Right atrium auricular region (tissue), 2 donors: ENCODE measurements at regions not wholly inside any gene's neighbourhood (a gene's known extent, or its start where the extent isn't known, plus 50 kb on each side); places are given as distances from the start of the nearest gene placed in this dataset.

Experiments used
- DNase-seq: peaks from one replicate; pipeline ENCODE4 v3.0.0-alpha.2; 2019; ENCODE audit warnings: low spot score
- H3K27ac ChIP-seq, 2 donors: fragments of 200-600 bp; sonication (generic); 1 replicate in 1 of 2; 2 replicates in 1 of 2; pipeline ENCODE4 v1.5.1; 2016 to 2019
- H3K27me3 ChIP-seq, 2 donors: fragments of 200-600 bp; sonication (generic); one replicate each; pipeline versions ENCODE4 v1.5.1 to v1.6.0; 2017 to 2019
- H3K36me3 ChIP-seq: fragments of 200-600 bp; sonication (generic); one replicate; pipeline ENCODE4 v1.5.1; 2016
- H3K4me1 ChIP-seq, 2 donors: fragments of 200-600 bp; sonication (generic); one replicate each; pipeline versions ENCODE4 v1.5.1 to v1.6.0; 2017 to 2019
- H3K4me3 ChIP-seq, 2 donors: fragments of 200-600 bp; sonication (generic); 1 replicate in 1 of 2; 2 replicates in 1 of 2; pipeline ENCODE4 v1.5.1; 2017 to 2019; ENCODE audit warnings: mild to moderate bottlenecking in 1 of 2, moderate library complexity in 1 of 2
- H3K9me3 ChIP-seq, 2 donors: fragments of 200-600 bp; sonication (generic); one replicate each; pipeline ENCODE4 v1.5.1; 2019
- TF ChIP-seq, protein P1 (sequence below), 2 donors: fragments of 200-600 bp; sonication (generic); IDR thresholded peaks; one replicate each; pipeline ENCODE4 v1.5.1; 2019; ENCODE audit warnings: antibody characterized with exemption in 2 of 2

DNA sequence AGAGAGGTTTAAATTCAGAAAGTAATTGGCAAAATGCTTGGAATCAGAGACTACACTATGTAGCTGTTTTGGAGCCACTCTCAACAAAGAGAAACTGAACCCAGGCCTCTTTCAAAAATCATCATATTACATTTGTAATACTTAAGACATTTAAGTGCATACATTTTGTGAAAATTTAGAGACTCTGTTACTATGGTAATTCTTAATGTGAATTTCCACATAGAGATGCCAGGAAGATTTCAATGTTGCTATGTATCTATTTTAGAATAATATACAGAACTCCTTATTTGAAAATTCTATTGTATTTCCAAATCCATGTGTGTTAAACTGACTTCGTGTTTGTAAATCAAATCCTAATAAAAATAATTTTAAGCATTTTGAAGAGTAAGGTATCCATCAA, 1260.9 kb upstream of the C9orf72 start:
- peaks cover 0 to 5% of the 10 kb centered on the region in 2 donors for H3K9me3 ChIP-seq
- TF ChIP-seq, protein P1, sequence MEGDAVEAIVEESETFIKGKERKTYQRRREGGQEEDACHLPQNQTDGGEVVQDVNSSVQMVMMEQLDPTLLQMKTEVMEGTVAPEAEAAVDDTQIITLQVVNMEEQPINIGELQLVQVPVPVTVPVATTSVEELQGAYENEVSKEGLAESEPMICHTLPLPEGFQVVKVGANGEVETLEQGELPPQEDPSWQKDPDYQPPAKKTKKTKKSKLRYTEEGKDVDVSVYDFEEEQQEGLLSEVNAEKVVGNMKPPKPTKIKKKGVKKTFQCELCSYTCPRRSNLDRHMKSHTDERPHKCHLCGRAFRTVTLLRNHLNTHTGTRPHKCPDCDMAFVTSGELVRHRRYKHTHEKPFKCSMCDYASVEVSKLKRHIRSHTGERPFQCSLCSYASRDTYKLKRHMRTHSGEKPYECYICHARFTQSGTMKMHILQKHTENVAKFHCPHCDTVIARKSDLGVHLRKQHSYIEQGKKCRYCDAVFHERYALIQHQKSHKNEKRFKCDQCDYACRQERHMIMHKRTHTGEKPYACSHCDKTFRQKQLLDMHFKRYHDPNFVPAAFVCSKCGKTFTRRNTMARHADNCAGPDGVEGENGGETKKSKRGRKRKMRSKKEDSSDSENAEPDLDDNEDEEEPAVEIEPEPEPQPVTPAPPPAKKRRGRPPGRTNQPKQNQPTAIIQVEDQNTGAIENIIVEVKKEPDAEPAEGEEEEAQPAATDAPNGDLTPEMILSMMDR (IDR thresholded peaks at IDR 0.05), result no peak

DNA sequence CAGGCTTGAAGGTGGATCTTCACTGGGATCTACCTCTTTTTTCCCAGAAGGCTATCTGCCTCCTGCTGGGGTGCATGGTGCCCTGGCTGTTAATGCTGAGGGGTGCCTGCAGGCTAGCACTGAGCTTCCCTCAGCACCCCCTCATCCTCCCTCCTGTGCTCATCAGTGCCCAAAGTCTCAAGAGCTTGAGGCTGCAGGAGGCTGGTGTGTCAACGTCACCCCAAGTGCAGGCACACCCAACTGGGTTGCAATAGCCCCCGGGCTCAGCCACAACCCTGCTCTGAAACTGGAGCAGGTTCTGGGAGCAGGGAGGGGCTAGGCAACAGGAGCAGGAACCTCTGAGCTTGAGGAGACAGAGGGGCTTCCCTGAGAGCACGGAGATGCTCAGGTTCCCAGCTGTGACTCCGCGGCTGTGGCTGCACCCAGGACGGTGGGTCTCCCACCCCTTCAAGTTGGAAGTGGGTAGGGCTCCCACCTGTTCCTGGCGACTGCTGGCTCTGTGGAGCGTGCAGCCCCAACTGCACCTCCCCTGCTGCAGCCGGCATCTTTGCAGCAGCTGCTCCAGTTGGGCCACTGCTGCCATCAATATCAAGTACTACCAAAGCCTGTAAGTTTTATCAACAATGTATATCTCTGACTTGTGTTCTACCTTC, 1266.6 kb upstream of the C9orf72 start:
- peaks cover 0 to 5% of the 10 kb centered on the region in 2 donors for H3K9me3 ChIP-seq
- no peak overlapping the region for H3K27ac ChIP-seq
- no peaks in the 10 kb centered on the region for H3K4me1 ChIP-seq
- no peaks in the 10 kb centered on the region for H3K27me3 ChIP-seq
- H3K36me3 ChIP-seq, result no peaks in the 10 kb centered on the region
- TF ChIP-seq, protein P1 (IDR thresholded peaks at IDR 0.05), result no peak
- H3K4me3 ChIP-seq, result no peak overlapping the region
- DNase-seq, result no peak

More for the DNA sequence above, 1260.9 kb upstream of the C9orf72 start:
- Histone ChIP-seq H3K4me3 (no peak overlapping the region), H3K4me1 (no peaks in the 10 kb centered on the region), H3K36me3 (no peaks in the 10 kb centered on the region), H3K27me3 (no peaks in the 10 kb centered on the region), H3K27ac (no peak overlapping the region)
- no peak for DNase-seq

DNA sequence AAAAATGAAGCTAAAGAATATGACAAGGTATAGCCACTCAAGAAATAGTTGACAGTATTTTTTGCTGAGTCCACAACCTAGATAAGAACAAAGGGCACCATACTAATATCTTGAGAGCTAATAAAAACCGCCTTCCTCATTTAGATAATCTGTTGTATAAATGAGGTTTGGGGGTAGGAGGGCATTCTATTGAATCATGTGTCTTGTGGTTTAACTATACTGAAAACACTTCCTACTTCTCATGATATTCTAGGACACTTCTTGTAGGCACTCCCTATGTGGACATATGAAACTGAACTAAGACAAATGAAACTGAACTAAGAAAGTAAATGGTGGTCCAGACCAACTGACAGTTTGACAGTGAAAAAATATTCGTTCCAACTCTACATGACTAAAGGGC, 1268.5 kb upstream of the C9orf72 start:
- Histone ChIP-seq H3K4me3 (no peak overlapping the region), H3K9me3 (peaks cover 0 to 5% of the 10 kb centered on the region in 2 donors), H3K27me3 (no peaks in the 10 kb centered on the region), H3K36me3 (no peaks in the 10 kb centered on the region), H3K27ac (no peak overlapping the region), H3K4me1 (no peaks in the 10 kb centered on the region)
- no peak for DNase-seq
- TF ChIP-seq, protein P1 (IDR thresholded peaks at IDR 0.05), result no peak

DNA sequence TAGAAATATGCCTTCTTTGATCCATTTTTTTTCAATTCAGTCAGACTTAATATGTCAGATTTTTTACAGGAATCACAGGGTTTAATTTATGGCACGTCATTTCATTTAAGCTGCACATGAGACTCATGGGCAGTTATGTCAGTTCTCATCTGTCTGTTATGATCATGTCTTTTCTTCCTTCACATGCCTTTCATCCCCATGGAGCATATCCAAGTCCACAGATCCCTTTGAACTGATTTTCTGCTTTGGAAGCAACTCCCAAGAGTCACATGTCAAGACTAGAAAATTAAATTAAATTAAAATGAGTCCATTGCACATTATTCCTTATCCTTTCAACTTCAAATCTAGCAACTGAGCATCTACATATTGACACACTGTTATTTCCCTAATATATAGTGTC, 1274.0 kb upstream of the C9orf72 start:
- Histone ChIP-seq H3K36me3 (no peaks in the 10 kb centered on the region), H3K9me3 (no peaks in the 10 kb centered on the region), H3K27me3 (no peaks in the 10 kb centered on the region), H3K27ac (no peak overlapping the region), H3K4me3 (no peak overlapping the region), H3K4me1 (no peaks in the 10 kb centered on the region)
- no peak for DNase-seq
- TF ChIP-seq, protein P1 (IDR thresholded peaks at IDR 0.05), result no peak

DNA sequence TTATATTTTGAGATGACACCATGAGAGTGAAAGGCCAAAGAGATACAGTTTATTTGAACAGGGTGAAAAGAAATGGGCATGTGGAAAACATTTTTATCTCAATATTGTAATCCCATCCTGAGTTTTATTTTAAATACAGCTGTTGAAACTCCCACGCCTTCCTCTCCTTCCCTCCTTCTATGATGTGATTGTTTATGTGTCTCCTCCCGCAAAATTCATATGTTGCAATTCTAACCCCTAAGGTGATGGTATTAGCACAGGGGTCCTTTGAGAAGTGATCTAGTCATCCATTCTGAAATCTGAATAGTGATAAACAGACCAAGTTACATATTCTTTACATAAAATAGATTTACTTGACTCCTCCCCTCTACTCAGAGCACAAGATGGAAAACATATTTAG, 1275.4 kb upstream of the C9orf72 start:
- Histone ChIP-seq H3K27ac (no peak overlapping the region), H3K9me3 (no peaks in the 10 kb centered on the region), H3K4me3 (no peak overlapping the region), H3K27me3 (no peaks in the 10 kb centered on the region), H3K36me3 (no peaks in the 10 kb centered on the region), H3K4me1 (no peaks in the 10 kb centered on the region)
- no peak for DNase-seq
- TF ChIP-seq, protein P1 (IDR thresholded peaks at IDR 0.05), result no peak

DNA sequence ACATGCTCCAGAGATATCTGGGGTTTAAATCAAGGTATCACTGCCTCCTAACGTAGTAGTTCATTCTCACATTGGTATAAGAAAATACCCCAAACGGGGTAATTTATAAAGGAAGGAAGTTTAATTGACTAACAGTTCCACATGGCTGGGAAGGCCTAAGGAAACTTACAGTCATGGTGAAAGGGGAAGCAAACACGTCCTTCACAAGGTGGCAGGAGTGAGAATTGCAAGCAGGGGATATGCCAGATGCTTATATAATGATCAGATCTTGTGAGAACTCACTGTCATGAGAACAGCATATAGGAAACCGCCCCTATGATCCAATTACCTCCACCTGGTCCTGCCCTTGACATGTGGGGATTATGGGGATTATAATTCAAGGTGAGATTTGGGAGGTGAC, 1280.2 kb upstream of the C9orf72 start:
- TF ChIP-seq, protein P1 (IDR thresholded peaks at IDR 0.05), result no peak
- no peak overlapping the region for H3K27ac ChIP-seq
- H3K27me3 ChIP-seq, result no peaks in the 10 kb centered on the region
- no peak overlapping the region for H3K4me3 ChIP-seq
- no peaks in the 10 kb centered on the region for H3K4me1 ChIP-seq
- H3K9me3 ChIP-seq, result no peaks in the 10 kb centered on the region
- no peaks in the 10 kb centered on the region for H3K36me3 ChIP-seq
- no peak for DNase-seq
